HFFc6 (cell line): ENCODE measurements at regions not wholly inside any gene's neighbourhood (a gene's known extent, or its start where the extent isn't known, plus 50 kb on each side); places are given as distances from the start of the nearest gene placed in this dataset.

ENCODE experiments used
- DNase-seq: peaks from one replicate; pipeline ENCODE4 v3.0.0-alpha.2; 2018
- H3K27ac Mint-ChIP-seq: 2 replicates; pipeline ENCODE4 v1.8.0; 2020; ENCODE audit warnings: mild to moderate bottlenecking, mixed read lengths
- H3K27me3 Mint-ChIP-seq: 2 replicates; pipeline ENCODE4 v1.8.0; 2021; ENCODE audit warnings: mild to moderate bottlenecking, moderate library complexity, mixed read lengths; ENCODE audit not compliant: insufficient read depth
- H3K36me3 Mint-ChIP-seq: 2 replicates; pipeline ENCODE4 v1.8.0; 2021; ENCODE audit warnings: low read depth, mixed read lengths
- H3K4me1 Mint-ChIP-seq: 2 replicates; pipeline ENCODE4 v1.8.0; 2020; ENCODE audit warnings: low read depth, mixed read lengths
- H3K4me3 Mint-ChIP-seq: 2 replicates; pipeline ENCODE4 v1.8.0; 2020; ENCODE audit warnings: mild to moderate bottlenecking, moderate library complexity, mixed read lengths
- H3K9me3 Mint-ChIP-seq: 2 replicates; pipeline ENCODE4 v1.8.0; 2020; ENCODE audit warnings: mild to moderate bottlenecking, mixed read lengths
- TF ChIP-seq, protein P1 (sequence below): fragments of 200-600 bp; sonication (generic); IDR thresholded peaks from 2 replicates; pipeline ENCODE4 v1.5.0; 2021; ENCODE audit warnings: antibody characterized with exemption, mild to moderate bottlenecking

DNA sequence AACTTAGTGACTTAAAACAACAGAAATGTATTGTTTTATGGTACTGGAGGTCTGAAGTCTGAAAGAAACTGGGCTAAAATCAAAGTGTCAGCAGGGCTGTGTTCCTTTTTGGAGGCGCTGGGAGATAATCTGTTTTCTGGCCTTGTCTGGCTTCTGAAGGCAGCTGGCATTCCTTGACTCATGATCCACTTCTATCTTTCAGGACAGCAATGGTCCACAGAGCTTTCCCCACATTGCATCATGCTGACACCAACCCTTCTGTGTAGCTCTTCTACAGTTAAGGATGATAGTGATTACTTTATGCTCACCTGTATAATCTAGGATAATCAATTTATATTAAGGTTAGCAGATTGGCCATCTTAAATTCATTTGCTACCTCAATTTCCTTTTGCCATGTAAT lies 392.1 kb downstream of the TDRD15 start:
- no peak overlapping the region for H3K27ac Mint-ChIP-seq
- peaks cover 7% of the 10 kb centered on the region; the same call in 1 of the 2 replicates for H3K36me3 Mint-ChIP-seq
- DNase-seq = no peak
- H3K9me3 Mint-ChIP-seq = peaks cover 48% of the 10 kb centered on the region
- no peaks in the 10 kb centered on the region for H3K27me3 Mint-ChIP-seq
- H3K4me1 Mint-ChIP-seq = no peaks in the 10 kb centered on the region
- H3K4me3 Mint-ChIP-seq = no peak overlapping the region
- TF ChIP-seq, protein P1, sequence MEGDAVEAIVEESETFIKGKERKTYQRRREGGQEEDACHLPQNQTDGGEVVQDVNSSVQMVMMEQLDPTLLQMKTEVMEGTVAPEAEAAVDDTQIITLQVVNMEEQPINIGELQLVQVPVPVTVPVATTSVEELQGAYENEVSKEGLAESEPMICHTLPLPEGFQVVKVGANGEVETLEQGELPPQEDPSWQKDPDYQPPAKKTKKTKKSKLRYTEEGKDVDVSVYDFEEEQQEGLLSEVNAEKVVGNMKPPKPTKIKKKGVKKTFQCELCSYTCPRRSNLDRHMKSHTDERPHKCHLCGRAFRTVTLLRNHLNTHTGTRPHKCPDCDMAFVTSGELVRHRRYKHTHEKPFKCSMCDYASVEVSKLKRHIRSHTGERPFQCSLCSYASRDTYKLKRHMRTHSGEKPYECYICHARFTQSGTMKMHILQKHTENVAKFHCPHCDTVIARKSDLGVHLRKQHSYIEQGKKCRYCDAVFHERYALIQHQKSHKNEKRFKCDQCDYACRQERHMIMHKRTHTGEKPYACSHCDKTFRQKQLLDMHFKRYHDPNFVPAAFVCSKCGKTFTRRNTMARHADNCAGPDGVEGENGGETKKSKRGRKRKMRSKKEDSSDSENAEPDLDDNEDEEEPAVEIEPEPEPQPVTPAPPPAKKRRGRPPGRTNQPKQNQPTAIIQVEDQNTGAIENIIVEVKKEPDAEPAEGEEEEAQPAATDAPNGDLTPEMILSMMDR = no peak

DNA sequence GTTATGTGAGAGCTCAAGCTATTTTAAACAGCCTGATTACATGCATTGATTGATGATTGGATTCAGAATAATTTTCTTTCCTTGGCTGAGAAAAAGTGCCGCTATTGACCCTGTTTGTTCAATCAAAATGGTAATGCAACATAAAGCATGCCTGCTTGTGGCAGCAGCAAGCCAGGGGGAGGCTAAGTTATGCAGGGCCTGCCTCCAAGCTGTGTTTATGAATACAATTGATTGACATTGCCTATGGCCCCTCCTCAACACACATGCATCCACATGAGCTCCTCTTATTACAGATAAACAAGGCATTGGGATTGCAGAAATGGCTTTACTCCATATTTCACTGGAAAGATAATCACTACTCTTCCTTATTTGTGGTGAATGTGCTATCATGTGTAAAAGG lies 395.6 kb downstream of the TDRD15 start:
- Mint-ChIP-seq H3K9me3 (peaks cover 26% of the 10 kb centered on the region), H3K27me3 (no peaks in the 10 kb centered on the region), H3K36me3 (peaks cover 7% of the 10 kb centered on the region; the same call in 1 of the 2 replicates), H3K4me1 (no peaks in the 10 kb centered on the region), H3K4me3 (no peak overlapping the region), H3K27ac (no peak overlapping the region)
- TF ChIP-seq, protein P1 = no peak
- DNase-seq = no peak

DNA sequence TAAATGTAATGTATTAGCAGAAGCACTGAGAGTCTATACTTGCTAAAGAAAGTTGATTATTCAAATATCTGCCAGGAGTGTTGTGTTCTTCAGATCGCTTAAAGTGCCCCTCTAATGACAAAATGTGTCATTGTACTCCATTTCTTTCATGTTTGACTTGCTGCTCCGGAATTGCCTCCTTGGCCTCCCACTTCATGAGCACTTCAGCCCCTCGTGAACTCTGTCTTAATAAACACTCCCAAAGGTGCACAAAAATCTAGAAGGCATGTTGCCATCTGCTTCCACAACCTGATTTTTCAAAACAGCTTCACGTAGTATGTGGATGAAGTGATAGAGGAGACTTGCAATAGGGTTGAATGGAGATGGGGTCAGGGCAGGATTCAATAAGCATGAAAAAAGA lies 396.1 kb downstream of the TDRD15 start:
- H3K27ac Mint-ChIP-seq = no peak overlapping the region
- no peaks in the 10 kb centered on the region for H3K4me1 Mint-ChIP-seq
- no peak overlapping the region for H3K4me3 Mint-ChIP-seq
- DNase-seq = no peak
- H3K9me3 Mint-ChIP-seq = peaks cover 26% of the 10 kb centered on the region
- H3K27me3 Mint-ChIP-seq = no peaks in the 10 kb centered on the region
- H3K36me3 Mint-ChIP-seq = peaks cover 7% of the 10 kb centered on the region; the same call in 1 of the 2 replicates
- TF ChIP-seq, protein P1 = no peak

DNA sequence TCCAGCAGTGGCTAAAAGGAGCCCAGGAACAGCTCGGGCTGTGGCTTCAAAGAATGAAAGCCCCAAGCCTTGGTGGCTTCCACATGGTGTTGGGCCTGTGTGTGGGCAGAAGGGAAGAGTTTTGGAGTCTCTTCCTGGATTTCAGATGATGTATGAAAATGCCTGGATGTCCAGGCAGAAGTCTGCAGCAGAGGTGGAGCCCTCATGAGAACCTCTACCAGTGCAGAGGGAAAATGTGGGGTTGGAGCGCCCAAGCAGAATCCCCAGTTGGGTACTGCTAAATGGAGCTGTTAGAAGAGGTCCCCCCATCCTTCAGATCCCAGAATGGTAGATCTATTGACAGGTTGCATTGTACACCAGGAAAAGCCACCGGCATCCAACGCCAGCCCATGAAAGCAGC lies 412.1 kb downstream of the TDRD15 start:
- TF ChIP-seq, protein P1 = no peak
- H3K9me3 Mint-ChIP-seq = peaks cover 51% of the 10 kb centered on the region
- no peak overlapping the region for H3K27ac Mint-ChIP-seq
- no peaks in the 10 kb centered on the region for H3K27me3 Mint-ChIP-seq
- H3K4me3 Mint-ChIP-seq = no peak overlapping the region
- H3K4me1 Mint-ChIP-seq = no peaks in the 10 kb centered on the region
- peaks cover 5% of the 10 kb centered on the region; the same call in 1 of the 2 replicates for H3K36me3 Mint-ChIP-seq
- no peak for DNase-seq

DNA sequence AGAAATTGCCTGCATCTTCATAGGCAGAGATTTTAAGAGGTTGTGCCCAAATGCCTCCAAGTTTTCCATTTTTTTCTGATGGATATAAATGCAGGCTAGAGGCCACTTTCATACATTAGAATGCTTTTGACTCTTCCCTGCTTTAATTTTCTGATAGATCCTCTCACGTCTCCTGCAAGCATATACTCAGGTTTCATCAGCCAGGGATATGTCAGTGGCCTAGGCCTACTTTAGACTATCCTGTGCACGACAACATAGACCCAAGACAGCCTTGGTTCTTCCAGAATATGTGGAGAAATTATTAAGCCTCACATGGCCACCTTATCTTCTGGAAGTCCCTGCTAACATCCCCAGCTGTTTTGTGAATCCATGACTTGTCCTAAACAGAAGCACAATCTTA lies 415.9 kb downstream of the TDRD15 start:
- Mint-ChIP-seq H3K27ac (no peak overlapping the region), H3K9me3 (peaks cover 62% of the 10 kb centered on the region), H3K4me1 (no peaks in the 10 kb centered on the region), H3K36me3 (peaks cover 5% of the 10 kb centered on the region; the same call in 1 of the 2 replicates), H3K4me3 (no peak overlapping the region), H3K27me3 (no peaks in the 10 kb centered on the region; the same call in 1 of the 2 replicates)
- TF ChIP-seq, protein P1 = no peak
- no peak for DNase-seq

DNA sequence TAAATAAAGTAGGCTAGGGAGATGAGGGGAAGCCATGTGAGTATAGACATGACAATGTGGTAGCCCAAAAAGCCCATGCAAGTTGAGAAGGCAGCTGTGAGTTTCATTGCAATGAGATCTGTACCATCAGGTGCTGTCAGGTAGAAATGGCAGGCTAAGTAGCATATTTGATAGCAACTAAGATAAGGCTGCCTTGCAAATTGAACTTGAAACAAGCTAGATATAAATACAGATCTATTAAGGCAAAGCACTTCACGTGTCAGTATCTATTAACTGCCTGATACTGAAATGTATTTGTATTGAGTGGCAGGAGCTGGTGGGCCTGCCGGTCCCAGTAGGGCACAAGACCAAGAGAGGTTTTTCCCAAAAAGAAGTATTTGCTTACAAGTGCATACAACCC lies 419.9 kb downstream of the TDRD15 start:
- no peak overlapping the region for H3K27ac Mint-ChIP-seq

More for the DNA sequence above, 419.9 kb downstream of the TDRD15 start:
- Mint-ChIP-seq H3K4me3 (no peak overlapping the region), H3K4me1 (no peaks in the 10 kb centered on the region), H3K9me3 (peaks cover 37% of the 10 kb centered on the region), H3K36me3 (no peaks in the 10 kb centered on the region), H3K27me3 (no peaks in the 10 kb centered on the region; the same call in 1 of the 2 replicates)
- no peak for DNase-seq
- TF ChIP-seq, protein P1 = no peak
